WTC11 (cell line): ENCODE measurements at regions not wholly inside any gene's neighbourhood (a gene's known extent, or its start where the extent isn't known, plus 50 kb on each side); places are given as distances from the start of the nearest gene placed in this dataset.
A peak's percentile ranks its signal among the peaks of the same experiment; 100 is the strongest.

Experiments
- ATAC-seq: fragments of 200-7000 bp; cut with Tn5 transposase; 2 replicates; pipeline ENCODE4 v1.10.0; 2021; ENCODE audit warnings: mild to moderate bottlenecking, moderate library complexity
- CTCF ChIA-PET: fragments of 300-600 bp; sonication (Branson Sonifier 250); formaldehyde crosslinking; loops from one replicate; lab custom pipeline; 2021; ENCODE audit warnings: antibody characterized with exemption; lab: Charles Lee
- POLR2A ChIA-PET: fragments of 350-600 bp; sonication (Branson Sonifier 250); formaldehyde crosslinking; loops from one replicate; lab custom pipeline; 2021; ENCODE audit warnings: antibody characterized with exemption; lab: Charles Lee
- DNase-seq: peaks from one replicate; pipeline ENCODE4 v3.0.0; 2021; ENCODE audit warnings: low spot score
- H3K27ac Mint-ChIP-seq: 2 replicates; pipeline ENCODE4 v1.8.0; 2021; ENCODE audit warnings: mixed read lengths
- H3K27me3 Mint-ChIP-seq: 2 replicates; pipeline ENCODE4 v1.8.0; 2021; ENCODE audit warnings: low read depth, mild to moderate bottlenecking, moderate library complexity, mixed read lengths
- H3K36me3 Mint-ChIP-seq: 2 replicates; pipeline ENCODE4 v1.8.0; 2021; ENCODE audit warnings: mixed read lengths
- H3K4me1 Mint-ChIP-seq: 2 replicates; pipeline ENCODE4 v1.8.0; 2022; ENCODE audit warnings: mixed read lengths
- H3K4me3 Mint-ChIP-seq: 2 replicates; pipeline ENCODE4 v1.8.0; 2021; ENCODE audit warnings: mild to moderate bottlenecking, moderate library complexity, mixed read lengths
- H3K9me3 Mint-ChIP-seq: 2 replicates; pipeline ENCODE4 v1.8.0; 2021; ENCODE audit warnings: mixed read lengths
- NR1H2 ChIP-seq: sonication (generic); formaldehyde crosslinking; IDR thresholded peaks from 2 replicates; pipeline ENCODE4 v1.9.0; 2021; ENCODE audit warnings: mild to moderate bottlenecking, moderate library complexity, missing genetic modification reagents
- OVOL2 ChIP-seq: fragments of 250-450 bp; sonication (Bioruptor Pico); IDR thresholded peaks from 2 replicates; pipeline ENCODE4 v1.9.0; 2021; ENCODE audit warnings: mild to moderate bottlenecking, borderline replicate concordance
- ZNF121 ChIP-seq: sonication (generic); formaldehyde crosslinking; IDR thresholded peaks from 2 replicates; pipeline ENCODE4 v1.8.0; 2023; ENCODE audit warnings: missing genetic modification reagents
- ZNF232 ChIP-seq: sonication (generic); formaldehyde crosslinking; IDR thresholded peaks from 2 replicates; pipeline ENCODE4 v1.8.0; 2022; ENCODE audit warnings: mild to moderate bottlenecking, missing genetic modification reagents
- ZNF423 ChIP-seq: fragments of 250-450 bp; sonication (Bioruptor Pico); IDR thresholded peaks from 2 replicates; pipeline ENCODE4 v2.1.2; 2022; ENCODE audit warnings: mild to moderate bottlenecking, moderate library complexity
- TF ChIP-seq, protein P1 (sequence below): sonication (generic); formaldehyde crosslinking; IDR thresholded peaks from 2 replicates; pipeline ENCODE4 v1.8.1; 2023; ENCODE audit warnings: mild to moderate bottlenecking, missing genetic modification reagents
- TF ChIP-seq, protein P2 (sequence below): sonication (generic); formaldehyde crosslinking; IDR thresholded peaks from 2 replicates; pipeline ENCODE4 v1.8.0; 2022; ENCODE audit warnings: mild to moderate bottlenecking, missing genetic modification reagents
- TF ChIP-seq, protein P3 (sequence below): sonication (generic); formaldehyde crosslinking; IDR thresholded peaks from 2 replicates; pipeline ENCODE4 v1.8.1; 2023; ENCODE audit warnings: mild to moderate bottlenecking, missing genetic modification reagents, borderline replicate concordance
- TF ChIP-seq, protein P4 (sequence below): fragments of 250-450 bp; sonication (Bioruptor Pico); IDR thresholded peaks from 2 replicates; pipeline ENCODE4 v1.9.0; 2021; ENCODE audit warnings: mild to moderate bottlenecking
- TF ChIP-seq, protein P5 (sequence below): sonication (generic); formaldehyde crosslinking; IDR thresholded peaks from 2 replicates; pipeline ENCODE4 v1.8.1; 2022; ENCODE audit warnings: mild to moderate bottlenecking, missing genetic modification reagents, moderate library complexity, borderline replicate concordance
- TF ChIP-seq, protein P6 (sequence below): sonication (generic); formaldehyde crosslinking; IDR thresholded peaks from 2 replicates; pipeline ENCODE4 v1.8.0; 2023; ENCODE audit warnings: missing genetic modification reagents, mild to moderate bottlenecking, borderline replicate concordance

DNA sequence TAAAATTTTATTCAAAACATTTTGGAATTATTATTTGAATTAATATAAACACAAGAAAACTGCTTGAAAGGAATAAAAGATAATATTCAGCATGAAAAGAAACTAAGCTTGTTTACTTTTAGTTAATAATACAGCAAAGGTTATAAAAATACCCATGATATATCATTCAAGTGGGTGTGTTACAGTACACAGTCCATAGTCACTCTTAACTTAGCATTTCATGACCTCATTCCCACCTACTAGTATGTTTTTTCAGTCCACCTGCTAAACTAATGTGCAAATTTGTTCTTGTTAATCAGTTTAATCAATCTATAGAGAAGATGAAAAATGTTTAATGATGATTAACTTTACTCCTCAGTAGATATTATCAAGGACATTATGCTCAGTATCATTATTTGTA lies 841.4 kb upstream of the EPHA7 start:
- Mint-ChIP-seq H3K36me3 (peaks cover 11% of the 10 kb centered on the region), H3K4me1 (no peaks in the 10 kb centered on the region)
- CTCF ChIA-PET: no interaction called here
- no peak for ATAC-seq
- TF ChIP-seq, protein P1, sequence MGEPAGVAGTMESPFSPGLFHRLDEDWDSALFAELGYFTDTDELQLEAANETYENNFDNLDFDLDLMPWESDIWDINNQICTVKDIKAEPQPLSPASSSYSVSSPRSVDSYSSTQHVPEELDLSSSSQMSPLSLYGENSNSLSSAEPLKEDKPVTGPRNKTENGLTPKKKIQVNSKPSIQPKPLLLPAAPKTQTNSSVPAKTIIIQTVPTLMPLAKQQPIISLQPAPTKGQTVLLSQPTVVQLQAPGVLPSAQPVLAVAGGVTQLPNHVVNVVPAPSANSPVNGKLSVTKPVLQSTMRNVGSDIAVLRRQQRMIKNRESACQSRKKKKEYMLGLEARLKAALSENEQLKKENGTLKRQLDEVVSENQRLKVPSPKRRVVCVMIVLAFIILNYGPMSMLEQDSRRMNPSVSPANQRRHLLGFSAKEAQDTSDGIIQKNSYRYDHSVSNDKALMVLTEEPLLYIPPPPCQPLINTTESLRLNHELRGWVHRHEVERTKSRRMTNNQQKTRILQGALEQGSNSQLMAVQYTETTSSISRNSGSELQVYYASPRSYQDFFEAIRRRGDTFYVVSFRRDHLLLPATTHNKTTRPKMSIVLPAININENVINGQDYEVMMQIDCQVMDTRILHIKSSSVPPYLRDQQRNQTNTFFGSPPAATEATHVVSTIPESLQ: no peak
- TF ChIP-seq, protein P2, sequence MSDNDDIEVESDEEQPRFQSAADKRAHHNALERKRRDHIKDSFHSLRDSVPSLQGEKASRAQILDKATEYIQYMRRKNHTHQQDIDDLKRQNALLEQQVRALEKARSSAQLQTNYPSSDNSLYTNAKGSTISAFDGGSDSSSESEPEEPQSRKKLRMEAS (CRISPR knock-in tag): no peak
- no peak for TF ChIP-seq OVOL2 (CRISPR knock-in tag)
- TF ChIP-seq, protein P3, sequence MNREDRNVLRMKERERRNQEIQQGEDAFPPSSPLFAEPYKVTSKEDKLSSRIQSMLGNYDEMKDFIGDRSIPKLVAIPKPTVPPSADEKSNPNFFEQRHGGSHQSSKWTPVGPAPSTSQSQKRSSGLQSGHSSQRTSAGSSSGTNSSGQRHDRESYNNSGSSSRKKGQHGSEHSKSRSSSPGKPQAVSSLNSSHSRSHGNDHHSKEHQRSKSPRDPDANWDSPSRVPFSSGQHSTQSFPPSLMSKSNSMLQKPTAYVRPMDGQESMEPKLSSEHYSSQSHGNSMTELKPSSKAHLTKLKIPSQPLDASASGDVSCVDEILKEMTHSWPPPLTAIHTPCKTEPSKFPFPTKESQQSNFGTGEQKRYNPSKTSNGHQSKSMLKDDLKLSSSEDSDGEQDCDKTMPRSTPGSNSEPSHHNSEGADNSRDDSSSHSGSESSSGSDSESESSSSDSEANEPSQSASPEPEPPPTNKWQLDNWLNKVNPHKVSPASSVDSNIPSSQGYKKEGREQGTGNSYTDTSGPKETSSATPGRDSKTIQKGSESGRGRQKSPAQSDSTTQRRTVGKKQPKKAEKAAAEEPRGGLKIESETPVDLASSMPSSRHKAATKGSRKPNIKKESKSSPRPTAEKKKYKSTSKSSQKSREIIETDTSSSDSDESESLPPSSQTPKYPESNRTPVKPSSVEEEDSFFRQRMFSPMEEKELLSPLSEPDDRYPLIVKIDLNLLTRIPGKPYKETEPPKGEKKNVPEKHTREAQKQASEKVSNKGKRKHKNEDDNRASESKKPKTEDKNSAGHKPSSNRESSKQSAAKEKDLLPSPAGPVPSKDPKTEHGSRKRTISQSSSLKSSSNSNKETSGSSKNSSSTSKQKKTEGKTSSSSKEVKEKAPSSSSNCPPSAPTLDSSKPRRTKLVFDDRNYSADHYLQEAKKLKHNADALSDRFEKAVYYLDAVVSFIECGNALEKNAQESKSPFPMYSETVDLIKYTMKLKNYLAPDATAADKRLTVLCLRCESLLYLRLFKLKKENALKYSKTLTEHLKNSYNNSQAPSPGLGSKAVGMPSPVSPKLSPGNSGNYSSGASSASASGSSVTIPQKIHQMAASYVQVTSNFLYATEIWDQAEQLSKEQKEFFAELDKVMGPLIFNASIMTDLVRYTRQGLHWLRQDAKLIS (CRISPR knock-in tag): no peak
- TF ChIP-seq, protein P4, sequence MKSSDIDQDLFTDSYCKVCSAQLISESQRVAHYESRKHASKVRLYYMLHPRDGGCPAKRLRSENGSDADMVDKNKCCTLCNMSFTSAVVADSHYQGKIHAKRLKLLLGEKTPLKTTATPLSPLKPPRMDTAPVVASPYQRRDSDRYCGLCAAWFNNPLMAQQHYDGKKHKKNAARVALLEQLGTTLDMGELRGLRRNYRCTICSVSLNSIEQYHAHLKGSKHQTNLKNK: no peak
- TF ChIP-seq NR1H2 (CRISPR knock-in tag): no peak
- no peak for TF ChIP-seq ZNF232
- TF ChIP-seq ZNF423 (CRISPR knock-in tag): no peak
- TF ChIP-seq, all 79 proteins: peak for 0
- POLR2A ChIA-PET: no interaction called here
- no peak overlapping the region for H3K4me3 Mint-ChIP-seq
- no peak overlapping the region for H3K27ac Mint-ChIP-seq
- peaks cover 31% of the 10 kb centered on the region for H3K9me3 Mint-ChIP-seq
- no peaks in the 10 kb centered on the region for H3K27me3 Mint-ChIP-seq
- no peak for DNase-seq

DNA sequence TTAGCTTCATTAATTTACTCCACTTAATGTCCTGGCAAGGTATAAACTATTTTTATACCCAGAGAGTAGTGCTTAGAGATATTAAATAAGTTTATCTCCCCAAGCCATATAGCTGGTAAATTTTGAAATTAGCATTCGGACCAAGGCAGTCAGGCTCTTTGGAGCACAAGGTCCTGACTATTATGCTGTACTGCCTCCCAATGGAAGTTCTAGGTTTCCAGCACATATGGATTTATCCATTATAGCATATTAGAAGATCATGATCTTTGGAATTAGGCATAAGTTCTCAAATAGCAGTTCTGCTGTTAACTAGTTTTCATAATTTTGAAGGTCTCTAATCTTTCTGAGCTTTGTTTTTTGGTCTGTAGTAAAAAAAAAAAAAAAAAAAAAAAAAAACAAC lies 835.3 kb upstream of the EPHA7 start:
- ATAC-seq: peak; percentile 73
- Mint-ChIP-seq H3K4me1 (peaks cover 12% of the 10 kb centered on the region), H3K27ac (no peak overlapping the region), H3K9me3 (peaks cover 6% of the 10 kb centered on the region), H3K36me3 (no peaks in the 10 kb centered on the region), H3K27me3 (no peaks in the 10 kb centered on the region), H3K4me3 (no peak overlapping the region)
- CTCF ChIA-PET: interaction anchor here (0.6 to 1.2 kb wide), 10 partner anchors 9 to 835 kb away, joined by 3 to 6 read pairs (median 3); no protein-coding TSS in a partner anchor
- TF ChIP-seq, protein P5, sequence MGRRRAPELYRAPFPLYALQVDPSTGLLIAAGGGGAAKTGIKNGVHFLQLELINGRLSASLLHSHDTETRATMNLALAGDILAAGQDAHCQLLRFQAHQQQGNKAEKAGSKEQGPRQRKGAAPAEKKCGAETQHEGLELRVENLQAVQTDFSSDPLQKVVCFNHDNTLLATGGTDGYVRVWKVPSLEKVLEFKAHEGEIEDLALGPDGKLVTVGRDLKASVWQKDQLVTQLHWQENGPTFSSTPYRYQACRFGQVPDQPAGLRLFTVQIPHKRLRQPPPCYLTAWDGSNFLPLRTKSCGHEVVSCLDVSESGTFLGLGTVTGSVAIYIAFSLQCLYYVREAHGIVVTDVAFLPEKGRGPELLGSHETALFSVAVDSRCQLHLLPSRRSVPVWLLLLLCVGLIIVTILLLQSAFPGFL (CRISPR knock-in tag): no peak
- TF ChIP-seq, protein P6, sequence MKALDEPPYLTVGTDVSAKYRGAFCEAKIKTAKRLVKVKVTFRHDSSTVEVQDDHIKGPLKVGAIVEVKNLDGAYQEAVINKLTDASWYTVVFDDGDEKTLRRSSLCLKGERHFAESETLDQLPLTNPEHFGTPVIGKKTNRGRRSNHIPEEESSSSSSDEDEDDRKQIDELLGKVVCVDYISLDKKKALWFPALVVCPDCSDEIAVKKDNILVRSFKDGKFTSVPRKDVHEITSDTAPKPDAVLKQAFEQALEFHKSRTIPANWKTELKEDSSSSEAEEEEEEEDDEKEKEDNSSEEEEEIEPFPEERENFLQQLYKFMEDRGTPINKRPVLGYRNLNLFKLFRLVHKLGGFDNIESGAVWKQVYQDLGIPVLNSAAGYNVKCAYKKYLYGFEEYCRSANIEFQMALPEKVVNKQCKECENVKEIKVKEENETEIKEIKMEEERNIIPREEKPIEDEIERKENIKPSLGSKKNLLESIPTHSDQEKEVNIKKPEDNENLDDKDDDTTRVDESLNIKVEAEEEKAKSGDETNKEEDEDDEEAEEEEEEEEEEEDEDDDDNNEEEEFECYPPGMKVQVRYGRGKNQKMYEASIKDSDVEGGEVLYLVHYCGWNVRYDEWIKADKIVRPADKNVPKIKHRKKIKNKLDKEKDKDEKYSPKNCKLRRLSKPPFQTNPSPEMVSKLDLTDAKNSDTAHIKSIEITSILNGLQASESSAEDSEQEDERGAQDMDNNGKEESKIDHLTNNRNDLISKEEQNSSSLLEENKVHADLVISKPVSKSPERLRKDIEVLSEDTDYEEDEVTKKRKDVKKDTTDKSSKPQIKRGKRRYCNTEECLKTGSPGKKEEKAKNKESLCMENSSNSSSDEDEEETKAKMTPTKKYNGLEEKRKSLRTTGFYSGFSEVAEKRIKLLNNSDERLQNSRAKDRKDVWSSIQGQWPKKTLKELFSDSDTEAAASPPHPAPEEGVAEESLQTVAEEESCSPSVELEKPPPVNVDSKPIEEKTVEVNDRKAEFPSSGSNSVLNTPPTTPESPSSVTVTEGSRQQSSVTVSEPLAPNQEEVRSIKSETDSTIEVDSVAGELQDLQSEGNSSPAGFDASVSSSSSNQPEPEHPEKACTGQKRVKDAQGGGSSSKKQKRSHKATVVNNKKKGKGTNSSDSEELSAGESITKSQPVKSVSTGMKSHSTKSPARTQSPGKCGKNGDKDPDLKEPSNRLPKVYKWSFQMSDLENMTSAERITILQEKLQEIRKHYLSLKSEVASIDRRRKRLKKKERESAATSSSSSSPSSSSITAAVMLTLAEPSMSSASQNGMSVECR: no peak
- peak; percentile 85; the same call in 1 of the 2 replicates for TF ChIP-seq ZNF121 (CRISPR knock-in tag)
- POLR2A ChIA-PET: interaction anchor here (0.7 kb wide), 1 partner anchor 38 kb away, joined by 6 read pairs; no protein-coding TSS in a partner anchor
- DNase-seq: no peak
